ENCODE measurements at regions not wholly inside any gene's neighbourhood (a gene's known extent, or its start where the extent isn't known, plus 50 kb on each side); places are given as distances from the start of the nearest gene placed in this dataset.

- TF ChIP-seq NR2F2 (IDR thresholded peaks at IDR 0.05): no peak
- TF ChIP-seq, protein P1, sequence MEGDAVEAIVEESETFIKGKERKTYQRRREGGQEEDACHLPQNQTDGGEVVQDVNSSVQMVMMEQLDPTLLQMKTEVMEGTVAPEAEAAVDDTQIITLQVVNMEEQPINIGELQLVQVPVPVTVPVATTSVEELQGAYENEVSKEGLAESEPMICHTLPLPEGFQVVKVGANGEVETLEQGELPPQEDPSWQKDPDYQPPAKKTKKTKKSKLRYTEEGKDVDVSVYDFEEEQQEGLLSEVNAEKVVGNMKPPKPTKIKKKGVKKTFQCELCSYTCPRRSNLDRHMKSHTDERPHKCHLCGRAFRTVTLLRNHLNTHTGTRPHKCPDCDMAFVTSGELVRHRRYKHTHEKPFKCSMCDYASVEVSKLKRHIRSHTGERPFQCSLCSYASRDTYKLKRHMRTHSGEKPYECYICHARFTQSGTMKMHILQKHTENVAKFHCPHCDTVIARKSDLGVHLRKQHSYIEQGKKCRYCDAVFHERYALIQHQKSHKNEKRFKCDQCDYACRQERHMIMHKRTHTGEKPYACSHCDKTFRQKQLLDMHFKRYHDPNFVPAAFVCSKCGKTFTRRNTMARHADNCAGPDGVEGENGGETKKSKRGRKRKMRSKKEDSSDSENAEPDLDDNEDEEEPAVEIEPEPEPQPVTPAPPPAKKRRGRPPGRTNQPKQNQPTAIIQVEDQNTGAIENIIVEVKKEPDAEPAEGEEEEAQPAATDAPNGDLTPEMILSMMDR (IDR thresholded peaks at IDR 0.05; ENCODE audit: low read depth, low read length, missing input control): peak; percentile 68
- no peak for TF ChIP-seq YY1 (IDR thresholded peaks at IDR 0.05)
- TF ChIP-seq MAX (IDR thresholded peaks at IDR 0.05): no peak
- TF ChIP-seq, protein P2, sequence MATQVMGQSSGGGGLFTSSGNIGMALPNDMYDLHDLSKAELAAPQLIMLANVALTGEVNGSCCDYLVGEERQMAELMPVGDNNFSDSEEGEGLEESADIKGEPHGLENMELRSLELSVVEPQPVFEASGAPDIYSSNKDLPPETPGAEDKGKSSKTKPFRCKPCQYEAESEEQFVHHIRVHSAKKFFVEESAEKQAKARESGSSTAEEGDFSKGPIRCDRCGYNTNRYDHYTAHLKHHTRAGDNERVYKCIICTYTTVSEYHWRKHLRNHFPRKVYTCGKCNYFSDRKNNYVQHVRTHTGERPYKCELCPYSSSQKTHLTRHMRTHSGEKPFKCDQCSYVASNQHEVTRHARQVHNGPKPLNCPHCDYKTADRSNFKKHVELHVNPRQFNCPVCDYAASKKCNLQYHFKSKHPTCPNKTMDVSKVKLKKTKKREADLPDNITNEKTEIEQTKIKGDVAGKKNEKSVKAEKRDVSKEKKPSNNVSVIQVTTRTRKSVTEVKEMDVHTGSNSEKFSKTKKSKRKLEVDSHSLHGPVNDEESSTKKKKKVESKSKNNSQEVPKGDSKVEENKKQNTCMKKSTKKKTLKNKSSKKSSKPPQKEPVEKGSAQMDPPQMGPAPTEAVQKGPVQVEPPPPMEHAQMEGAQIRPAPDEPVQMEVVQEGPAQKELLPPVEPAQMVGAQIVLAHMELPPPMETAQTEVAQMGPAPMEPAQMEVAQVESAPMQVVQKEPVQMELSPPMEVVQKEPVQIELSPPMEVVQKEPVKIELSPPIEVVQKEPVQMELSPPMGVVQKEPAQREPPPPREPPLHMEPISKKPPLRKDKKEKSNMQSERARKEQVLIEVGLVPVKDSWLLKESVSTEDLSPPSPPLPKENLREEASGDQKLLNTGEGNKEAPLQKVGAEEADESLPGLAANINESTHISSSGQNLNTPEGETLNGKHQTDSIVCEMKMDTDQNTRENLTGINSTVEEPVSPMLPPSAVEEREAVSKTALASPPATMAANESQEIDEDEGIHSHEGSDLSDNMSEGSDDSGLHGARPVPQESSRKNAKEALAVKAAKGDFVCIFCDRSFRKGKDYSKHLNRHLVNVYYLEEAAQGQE (IDR thresholded peaks at IDR 0.05): no peak
Measured at GRCh38 chr11:112555491-112556364, 295.1 kb upstream of the PLET1 start.

Measured in liver (tissue), 3 donors.